Cardiac fibroblast (primary cell): ENCODE measurements at regions not wholly inside any gene's neighbourhood (a gene's known extent, or its start where the extent isn't known, plus 50 kb on each side); places are given as distances from the start of the nearest gene placed in this dataset.
"Not testable (repeated sequence)": the region's sequence is repeated elsewhere in the genome, so short reads cannot be mapped to it uniquely, and the experiment has no call there.

Experiments
- DNase-seq, 2 donors: peaks; one replicate each; pipeline versions ENCODE4 v3.0.0 to v3.0.0-alpha.2; 2010; ENCODE audit warnings: low read depth in 2 of 2
- H3K4me3 ChIP-seq, 2 donors: replicated peaks in 1 of 2; 1 replicate in 1 of 2; 2 replicates in 1 of 2; pipeline ENCODE4 v1.5.1; 2011; ENCODE audit warnings: low read depth in 2 of 2, low read length in 2 of 2, mild to moderate bottlenecking in 2 of 2, moderate library complexity in 1 of 2
- TF ChIP-seq, protein P1 (sequence below): IDR thresholded peaks from one replicate; pipeline ENCODE4 v1.5.1; 2011; ENCODE audit warnings: low read depth, mild to moderate bottlenecking, low read length, inconsistent platforms

DNA sequence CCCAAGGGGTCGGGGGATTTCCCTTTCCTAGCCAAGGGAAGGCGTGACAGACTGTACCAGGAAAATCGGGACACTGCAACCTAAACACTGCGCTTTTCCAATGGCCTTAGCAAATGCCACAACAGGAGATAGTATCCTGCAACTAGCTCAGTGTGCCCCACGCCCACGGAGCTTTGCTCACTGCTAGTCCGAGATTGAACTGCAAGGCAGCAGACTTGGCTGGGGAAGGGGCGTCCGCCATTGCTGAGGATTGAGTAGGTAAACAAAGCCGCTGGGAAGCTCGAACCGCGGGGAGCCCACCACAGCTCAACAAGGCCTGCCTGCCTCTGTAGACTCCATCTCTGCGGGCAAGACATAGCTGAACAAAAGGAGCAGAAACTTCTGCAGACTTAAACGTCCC lies 72.3 kb upstream of the THRB start:
- TF ChIP-seq, protein P1, sequence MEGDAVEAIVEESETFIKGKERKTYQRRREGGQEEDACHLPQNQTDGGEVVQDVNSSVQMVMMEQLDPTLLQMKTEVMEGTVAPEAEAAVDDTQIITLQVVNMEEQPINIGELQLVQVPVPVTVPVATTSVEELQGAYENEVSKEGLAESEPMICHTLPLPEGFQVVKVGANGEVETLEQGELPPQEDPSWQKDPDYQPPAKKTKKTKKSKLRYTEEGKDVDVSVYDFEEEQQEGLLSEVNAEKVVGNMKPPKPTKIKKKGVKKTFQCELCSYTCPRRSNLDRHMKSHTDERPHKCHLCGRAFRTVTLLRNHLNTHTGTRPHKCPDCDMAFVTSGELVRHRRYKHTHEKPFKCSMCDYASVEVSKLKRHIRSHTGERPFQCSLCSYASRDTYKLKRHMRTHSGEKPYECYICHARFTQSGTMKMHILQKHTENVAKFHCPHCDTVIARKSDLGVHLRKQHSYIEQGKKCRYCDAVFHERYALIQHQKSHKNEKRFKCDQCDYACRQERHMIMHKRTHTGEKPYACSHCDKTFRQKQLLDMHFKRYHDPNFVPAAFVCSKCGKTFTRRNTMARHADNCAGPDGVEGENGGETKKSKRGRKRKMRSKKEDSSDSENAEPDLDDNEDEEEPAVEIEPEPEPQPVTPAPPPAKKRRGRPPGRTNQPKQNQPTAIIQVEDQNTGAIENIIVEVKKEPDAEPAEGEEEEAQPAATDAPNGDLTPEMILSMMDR, result no peak
- no peak for DNase-seq
- H3K4me3 ChIP-seq, result no peak overlapping the region

DNA sequence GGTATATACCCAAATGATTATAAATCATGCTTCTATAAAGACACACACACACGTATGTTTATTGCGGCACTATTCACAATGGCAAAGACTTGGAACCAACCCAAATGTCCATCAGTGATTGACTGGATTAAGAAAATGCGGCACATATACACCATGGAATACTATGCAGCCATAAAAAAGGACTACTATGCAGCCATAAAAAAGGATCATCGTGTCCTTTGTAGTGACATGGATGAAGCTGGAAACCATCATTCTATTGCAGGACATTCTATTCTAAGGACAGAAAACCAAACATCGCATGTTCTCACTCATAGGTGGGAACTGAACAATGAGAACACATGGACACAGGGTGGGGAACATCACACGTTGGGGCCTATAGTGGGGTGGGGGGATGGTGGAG lies 77.8 kb upstream of the THRB start:
- H3K4me3 ChIP-seq, DNase-seq: not testable (repeated sequence)

DNA sequence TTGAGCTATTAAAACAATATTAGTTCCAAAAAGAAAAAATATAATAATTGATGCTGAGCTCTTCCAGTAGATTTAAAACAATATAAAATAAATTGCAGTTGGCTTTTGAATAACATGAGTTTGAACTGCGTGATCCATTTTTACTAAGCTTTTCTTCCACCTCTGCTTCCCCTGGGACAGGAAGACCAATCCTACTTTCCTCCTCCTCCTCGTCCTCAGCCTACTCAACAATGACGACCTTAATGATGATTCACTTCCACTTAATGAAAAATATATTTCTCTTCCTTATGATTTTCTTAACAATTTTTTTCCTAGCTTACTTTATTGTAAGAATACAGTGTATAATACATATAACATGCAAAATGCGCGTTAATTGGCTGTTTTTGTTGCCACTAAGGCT lies 78.9 kb upstream of the THRB start:
- H3K4me3 ChIP-seq, result no peak overlapping the region
- TF ChIP-seq, protein P1, result no peak
- DNase-seq, result no peak

DNA sequence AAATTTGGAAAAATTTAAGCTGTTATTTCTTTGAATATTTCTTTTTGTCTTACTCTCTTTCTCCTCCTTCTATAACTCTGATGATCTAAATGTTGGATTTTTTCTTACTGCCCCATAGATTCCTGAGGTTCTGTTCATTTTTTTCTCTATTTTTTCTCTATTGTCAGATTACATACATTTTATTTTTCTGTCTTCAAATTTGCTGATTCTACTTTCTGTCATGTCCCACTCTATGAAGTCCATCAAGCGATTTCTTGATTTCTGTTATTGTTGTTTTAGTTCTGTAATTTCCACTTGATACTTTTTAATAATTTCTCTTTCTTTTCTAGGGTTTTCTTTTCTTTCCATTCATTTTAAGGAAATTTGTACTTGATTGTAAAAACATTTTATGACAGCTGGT lies 83.7 kb upstream of the THRB start:
- TF ChIP-seq, protein P1, result no peak
- no peak overlapping the region for H3K4me3 ChIP-seq
- no peak for DNase-seq

DNA sequence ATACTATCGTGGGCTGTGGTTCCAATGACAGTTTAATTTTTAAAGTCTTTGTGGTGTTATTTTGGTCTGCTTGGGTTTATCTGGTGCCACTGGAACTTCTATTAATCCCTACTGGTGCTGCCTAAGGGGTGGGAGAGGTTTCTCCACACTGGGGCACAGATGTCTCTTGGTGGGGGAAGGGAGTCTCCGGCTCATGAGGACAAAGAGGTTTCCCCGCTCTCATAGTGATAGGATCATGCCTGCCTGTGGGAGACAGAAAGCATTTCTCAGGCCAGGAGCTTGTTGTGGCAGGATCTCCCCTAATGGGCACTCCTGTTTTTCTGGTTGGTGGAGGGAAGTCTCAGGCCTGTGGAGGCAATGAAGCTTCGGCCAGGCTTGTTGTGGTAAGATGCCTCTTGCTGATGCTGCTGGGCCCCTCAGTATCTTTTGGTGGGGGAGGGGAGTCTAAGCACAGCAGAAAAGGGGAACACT lies 84.3 kb upstream of the THRB start:
- no peak overlapping the region for H3K4me3 ChIP-seq
- TF ChIP-seq, protein P1, result no peak
- no peak for DNase-seq

DNA sequence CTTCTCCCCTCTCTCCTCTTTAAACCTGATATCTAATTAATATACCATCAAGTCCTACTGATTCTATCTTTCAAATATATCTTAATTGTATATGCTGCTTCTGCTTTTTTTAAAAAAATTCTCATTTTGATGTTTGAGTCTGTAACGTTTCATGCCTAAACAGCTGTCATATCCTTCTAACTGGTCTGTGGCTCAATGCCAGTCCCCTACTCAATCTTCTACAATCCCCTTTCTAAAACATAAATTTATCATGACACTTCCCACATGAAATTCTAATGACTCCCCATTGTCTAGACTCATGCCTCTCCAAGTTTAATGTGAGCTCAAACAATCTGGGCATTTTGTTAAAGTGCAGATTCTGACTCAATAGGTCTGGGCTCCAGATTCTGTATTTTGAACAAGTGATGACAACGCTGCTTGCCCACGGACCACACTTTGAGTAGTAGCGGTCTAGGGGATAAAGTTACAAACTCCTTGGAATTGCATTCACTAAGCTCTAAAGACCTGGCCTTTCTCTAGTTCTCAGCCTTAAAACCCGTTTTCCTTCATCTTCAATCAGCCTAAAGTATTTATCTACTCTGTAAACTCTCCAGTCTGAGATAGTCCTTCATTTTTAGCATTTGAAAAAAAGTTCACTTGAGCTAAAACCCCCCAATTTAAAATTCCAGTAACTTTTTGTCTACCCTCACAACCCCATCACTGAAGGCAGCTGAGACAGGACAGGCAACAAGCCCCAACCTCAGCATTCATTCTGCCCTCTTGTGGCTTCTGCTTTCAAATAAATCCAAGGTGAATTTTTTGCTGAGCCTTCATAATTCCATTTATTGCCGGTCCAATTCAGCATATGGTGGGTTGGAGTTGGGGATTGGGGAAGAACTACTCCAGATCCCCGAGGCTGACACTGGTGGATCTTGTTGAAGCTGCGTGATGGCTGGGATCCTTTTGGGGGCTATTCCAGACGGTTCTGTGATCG lies 88.1 kb upstream of the THRB start:
- TF ChIP-seq, protein P1, result peak; percentile 31
- H3K4me3 ChIP-seq, result no peak overlapping the region
- peak; percentile 35 to 46 for DNase-seq

DNA sequence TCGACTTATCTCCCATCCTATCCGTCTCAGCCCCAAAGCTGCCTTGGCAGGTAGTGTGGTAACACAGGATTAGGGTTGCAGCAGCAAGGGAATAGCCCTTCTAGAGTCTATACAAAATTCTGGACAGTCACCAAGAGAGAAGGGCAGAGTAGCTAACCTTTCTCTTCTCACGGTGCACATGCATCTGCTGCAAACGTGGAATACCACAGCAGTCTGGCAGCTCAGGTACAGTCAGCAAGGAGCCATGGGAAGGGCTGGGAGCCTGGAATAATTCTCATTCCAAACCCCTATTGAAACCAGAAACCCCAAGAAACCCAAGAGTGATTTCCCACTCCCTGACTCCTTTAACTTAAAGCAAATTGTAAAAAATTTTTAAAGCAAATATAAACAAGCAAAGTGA lies 92.3 kb upstream of the THRB start:
- DNase-seq, result no peak
- TF ChIP-seq, protein P1, result no peak
- H3K4me3 ChIP-seq, result no peak overlapping the region
